ENCODE measurements at regions not wholly inside any gene's neighbourhood (a gene's known extent, or its start where the extent isn't known, plus 50 kb on each side); places are given as distances from the start of the nearest gene placed in this dataset.
"Not testable (repeated sequence)": the region's sequence is repeated elsewhere in the genome, so short reads cannot be mapped to it uniquely, and the experiment has no call there.

DNA sequence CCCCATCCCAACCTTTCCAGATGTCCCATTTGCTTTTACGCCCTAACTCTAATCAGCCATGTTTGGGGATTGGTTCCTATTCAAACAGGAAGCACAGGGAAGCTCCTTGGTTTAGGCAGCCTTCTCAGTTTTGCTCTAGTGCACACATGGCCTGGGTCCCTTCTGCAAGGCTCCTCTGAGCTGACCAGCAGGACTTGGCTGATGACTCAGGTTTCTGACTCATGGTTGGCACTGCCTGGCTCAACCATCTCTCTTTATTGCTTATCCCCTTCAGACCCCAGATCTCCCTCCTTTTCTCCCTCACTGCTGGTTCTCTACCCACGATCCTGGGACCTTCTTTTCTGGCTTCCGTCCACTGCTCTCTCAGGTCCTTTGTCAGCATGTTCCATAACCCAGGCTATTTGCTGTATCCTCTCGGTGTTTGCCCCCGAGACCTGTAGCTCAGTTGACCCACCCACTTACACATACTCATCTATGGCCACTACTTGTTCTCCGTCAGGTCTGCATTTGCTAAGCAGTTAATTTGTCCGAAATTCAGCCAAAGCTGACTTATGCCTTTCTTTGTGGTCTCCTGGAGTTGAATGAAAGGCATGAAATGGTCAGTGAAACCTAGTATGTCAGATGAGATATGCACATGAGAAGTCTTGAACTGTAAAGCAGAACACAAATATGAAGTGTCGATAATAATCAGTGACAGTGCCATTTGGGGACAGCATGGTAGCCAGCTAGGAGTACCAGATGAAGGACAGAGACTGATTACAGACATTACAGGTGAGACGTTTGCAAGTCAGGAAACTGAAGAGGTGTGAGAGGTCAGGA, 323.5 kb upstream of the ROPN1 start:
- no peak for DNase-seq (ENCODE audit: low read depth, low spot score)

- DNase-seq (ENCODE audit: low read depth, low spot score): no peak
These were observed 324.0 kb upstream of the ROPN1 start for GRCh38 chr3:124316034-124316287.

- DNase-seq (ENCODE audit: low read depth, low spot score): no peak
These were observed 326.1 kb upstream of the ROPN1 start for GRCh38 chr3:124318014-124318413.

DNA sequence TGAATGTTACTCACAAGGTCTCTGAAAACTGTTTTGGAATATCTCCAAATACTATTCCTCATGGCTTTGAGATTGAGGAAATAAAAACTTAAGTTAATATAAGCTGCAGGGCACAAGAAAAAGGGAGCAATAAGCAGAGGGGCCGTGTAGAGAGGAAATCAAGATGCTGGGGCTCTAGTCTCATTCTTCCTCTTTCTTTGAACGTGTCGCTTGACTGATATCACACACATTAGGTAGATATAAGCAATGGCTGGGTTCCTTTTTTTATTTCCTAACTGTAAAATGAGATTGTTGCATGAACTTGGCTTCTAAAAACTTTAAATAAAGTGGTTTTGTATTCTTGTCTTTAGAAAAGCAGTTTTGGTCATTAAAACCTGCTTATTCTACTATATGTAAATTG, 326.7 kb upstream of the ROPN1 start:
- DNase-seq (ENCODE audit: low read depth, low spot score): no peak

- no peak for DNase-seq (ENCODE audit: low read depth, low spot score)
These were observed 329.1 kb upstream of the ROPN1 start for GRCh38 chr3:124320976-124321375.

GRCh38 chr3:124322309-124322880, 330.5 kb upstream of the ROPN1 start:
- DNase-seq (ENCODE audit: low read depth, low spot score): no peak

DNA sequence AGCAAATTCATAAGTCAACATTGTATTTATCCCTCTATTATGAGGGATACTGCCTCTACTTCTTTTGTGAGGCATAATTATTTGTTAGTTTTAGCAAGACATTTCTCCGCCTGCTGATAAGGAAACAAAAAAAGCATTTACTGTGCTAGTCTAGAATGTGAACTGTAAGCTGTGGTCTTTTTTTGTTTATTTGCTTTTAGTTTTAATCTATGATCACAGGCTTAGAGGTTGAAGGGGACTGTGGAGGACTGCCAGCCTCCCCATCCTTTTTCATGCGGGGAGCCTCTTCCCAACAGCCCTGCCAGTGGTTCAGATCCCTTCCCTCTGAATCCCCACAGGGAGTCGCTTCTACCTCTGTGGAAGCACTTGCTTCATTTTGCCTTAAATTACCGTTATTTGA, 331.0 kb upstream of the ROPN1 start:
- DNase-seq (ENCODE audit: low read depth, low spot score): no peak

GRCh38 chr3:124325248-124325647, 333.3 kb upstream of the ROPN1 start:
- no peak for DNase-seq (ENCODE audit: low read depth, low spot score)

DNA sequence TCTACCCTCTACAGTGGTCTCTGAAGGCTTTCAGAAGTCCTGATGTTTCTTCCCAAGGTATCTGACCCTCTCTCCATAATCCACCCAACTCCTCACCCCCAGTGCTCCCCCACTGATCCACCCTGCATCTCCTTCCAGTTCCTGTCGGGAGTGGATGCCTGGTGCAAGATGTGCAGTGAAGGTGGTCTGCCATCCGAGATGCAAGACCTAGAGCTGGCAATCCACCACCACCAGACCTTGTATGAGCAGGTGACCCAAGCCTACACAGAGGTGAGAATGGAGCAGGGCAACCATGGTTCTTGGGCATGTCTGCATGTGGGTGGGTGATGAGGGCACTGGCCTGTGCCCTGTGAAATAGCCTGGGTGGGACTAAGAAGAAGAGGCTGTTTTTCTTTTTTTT, 337.8 kb upstream of the ROPN1 start:
- no peak for DNase-seq (ENCODE audit: low read depth, low spot score)

- DNase-seq (ENCODE audit: low read depth, low spot score): no peak
These were observed 342.2 kb upstream of the ROPN1 start for GRCh38 chr3:124333931-124334640.

DNA sequence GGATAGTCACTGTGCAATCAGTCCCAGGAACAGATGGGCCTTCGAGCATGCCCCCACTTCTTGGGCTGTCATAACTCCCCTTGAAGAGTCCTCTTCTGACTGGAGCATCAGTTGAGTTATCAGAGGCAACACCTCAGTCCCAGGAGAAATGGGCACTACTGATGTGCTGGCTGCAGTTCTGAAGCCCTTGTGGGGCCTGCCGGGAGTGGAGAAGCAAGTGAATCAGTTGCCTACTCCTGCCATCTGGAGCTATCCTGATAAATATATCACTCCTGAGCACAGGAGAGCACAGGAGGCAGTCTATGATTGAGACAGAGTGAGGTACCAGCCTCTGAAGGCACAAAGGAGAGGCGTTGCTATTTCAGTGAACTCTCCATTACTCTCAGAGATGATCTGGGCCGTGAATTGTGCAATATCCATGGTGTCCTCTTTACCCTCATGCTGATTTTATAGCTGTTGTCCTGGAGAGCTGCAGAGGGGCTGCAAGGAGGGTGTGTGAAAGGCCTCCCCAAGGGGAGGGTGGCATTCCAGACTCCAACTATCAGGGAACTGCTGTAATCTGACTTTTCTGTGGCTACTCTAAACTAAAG, 344.2 kb upstream of the ROPN1 start:
- no peak for DNase-seq (ENCODE audit: low read depth, low spot score)

- DNase-seq (ENCODE audit: low read depth, low spot score): no peak
These were observed 353.9 kb upstream of the ROPN1 start for GRCh38 chr3:124345845-124346244.

DNA sequence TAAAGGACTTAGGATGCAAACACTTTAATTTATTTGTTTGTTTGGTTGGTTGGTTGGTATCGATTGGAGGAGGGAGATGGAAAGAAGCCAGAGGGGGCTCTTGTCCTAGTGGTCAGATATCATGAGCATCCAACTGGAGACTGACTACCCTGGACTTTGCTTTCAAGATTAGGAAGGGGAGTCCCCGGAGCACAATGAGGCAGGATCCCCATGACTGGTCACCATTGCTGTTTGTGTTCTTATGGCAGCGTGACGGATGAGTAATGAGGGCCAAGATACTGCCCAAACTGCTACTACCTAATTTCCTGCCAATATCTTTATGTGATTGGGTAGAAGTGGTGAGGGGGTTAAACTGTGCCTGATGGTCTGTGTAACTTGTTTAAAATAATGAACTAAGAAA, 354.6 kb upstream of the ROPN1 start:
- DNase-seq (ENCODE audit: low read depth, low spot score): no peak

GRCh38 chr3:124347418-124347817, 355.5 kb upstream of the ROPN1 start:
- DNase-seq (ENCODE audit: low read depth, low spot score): no peak

GRCh38 chr3:124348555-124348954, 356.6 kb upstream of the ROPN1 start:
- not testable (repeated sequence) for DNase-seq (ENCODE audit: low read depth, low spot score)

DNA sequence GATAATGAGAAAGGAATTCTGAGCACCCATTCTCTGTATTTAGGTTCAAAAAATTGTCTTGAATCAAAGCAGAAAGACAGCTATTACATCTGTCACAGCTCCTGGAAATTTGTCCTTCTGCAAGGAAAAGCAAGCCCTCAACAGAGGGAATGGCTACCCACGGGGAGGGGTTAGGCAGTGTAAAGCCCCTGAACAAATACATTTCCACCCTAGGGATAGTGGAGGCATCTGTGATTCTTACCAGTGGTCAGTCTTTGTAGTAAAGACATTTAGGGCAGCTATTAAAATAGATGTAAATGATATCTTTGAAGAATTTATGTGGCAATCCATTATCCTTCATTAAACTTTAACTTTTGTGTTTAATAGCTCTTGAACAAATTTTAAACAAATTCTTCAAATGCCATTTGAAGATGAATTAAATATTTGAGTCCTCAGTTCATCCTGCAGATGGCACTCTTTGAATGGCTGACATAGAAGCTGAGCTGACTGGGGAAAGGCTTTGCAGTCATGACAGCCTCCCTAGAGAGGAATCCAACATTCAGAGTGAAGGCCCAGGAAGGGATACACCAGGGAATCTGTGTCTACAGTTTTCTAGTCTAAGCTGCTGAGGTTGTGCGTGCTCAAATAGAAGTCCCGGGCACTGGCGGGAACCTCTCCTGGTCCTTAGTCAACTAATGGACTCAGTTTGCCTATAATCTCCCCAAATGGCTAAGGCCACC, 359.7 kb upstream of the ROPN1 start:
- DNase-seq (ENCODE audit: low read depth, low spot score): no peak

DNA sequence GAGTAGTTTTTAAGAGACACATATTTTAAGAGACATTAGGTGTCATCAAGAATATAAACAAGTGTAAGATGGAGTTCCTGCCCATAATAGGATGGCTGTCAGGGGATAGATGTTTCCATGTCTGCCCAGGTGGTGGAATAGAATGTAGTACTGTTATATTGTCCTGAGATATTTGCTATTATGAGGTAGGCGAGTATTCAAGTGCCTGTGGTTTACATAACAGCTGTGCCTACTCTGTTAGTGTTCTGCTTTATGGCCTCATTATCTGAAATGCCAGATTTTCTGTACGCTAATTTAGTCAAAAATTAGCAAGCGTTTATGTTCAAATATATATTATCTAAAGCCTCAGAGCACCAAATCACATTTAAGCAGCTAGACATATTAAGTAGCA, 360.2 kb upstream of the ROPN1 start:
- DNase-seq (ENCODE audit: low read depth, low spot score): no peak

DNA sequence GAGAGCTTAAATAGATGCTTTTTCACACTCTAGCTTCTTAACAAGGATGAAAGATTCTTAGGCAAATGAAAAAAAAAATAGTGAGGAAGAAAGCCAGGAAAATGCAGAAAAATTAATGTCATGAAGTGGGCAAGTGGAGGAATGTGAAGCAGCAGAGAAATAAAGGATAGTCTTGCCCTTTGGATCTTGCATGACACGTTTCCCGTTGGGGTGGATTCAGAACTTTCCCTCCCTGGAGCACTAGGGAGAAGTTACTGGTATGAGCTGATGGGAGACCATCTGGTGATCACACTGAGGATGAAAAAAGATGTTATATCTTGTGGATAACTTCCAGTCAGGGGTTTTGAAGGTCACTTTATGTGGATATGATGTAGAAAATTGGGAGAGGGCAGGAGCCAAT, 361.8 kb upstream of the ROPN1 start:
- no peak for DNase-seq (ENCODE audit: low read depth, low spot score)

DNA sequence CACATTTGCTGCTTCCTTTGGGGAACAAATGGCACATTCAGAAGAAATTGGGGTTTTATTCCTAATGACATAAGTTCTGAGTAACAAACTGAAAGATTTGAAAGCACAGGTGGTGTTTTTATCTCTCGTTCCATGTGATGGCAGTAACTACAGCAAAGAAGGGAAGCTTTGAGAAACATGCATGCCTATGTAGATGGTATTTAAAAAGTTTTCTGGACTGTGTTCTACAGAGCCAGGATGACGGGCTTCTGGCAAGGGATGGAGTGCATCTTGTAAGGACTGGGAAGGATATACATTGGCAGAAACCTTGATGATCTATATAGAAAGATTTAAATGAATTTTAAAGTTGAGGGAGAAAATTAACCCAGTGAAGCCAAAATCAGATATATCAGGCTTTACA, 362.2 kb upstream of the ROPN1 start:
- DNase-seq (ENCODE audit: low read depth, low spot score): no peak

DNA sequence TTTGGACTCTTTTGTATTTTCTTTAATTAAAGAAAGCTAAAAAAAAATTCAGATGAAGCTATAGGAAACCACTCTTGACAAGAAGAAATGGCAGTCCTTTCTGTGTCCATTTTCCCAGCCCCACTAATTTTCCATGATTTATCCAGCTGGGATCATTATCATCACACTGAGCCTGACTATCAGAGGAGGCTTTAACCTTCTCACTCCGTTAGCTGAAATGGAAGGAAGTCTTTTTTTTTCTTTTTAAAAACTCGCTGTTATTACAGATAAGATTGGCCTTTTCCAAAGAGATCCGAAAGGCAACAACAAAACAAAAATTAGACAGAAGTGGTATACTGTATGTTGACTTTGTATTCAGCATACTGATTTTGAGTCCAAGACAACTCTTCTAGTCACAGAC, 366.2 kb upstream of the ROPN1 start:
- DNase-seq (ENCODE audit: low read depth, low spot score): no peak

GRCh38 chr3:124360155-124360554, 368.2 kb upstream of the ROPN1 start:
- DNase-seq (ENCODE audit: low read depth, low spot score): no peak

DNA sequence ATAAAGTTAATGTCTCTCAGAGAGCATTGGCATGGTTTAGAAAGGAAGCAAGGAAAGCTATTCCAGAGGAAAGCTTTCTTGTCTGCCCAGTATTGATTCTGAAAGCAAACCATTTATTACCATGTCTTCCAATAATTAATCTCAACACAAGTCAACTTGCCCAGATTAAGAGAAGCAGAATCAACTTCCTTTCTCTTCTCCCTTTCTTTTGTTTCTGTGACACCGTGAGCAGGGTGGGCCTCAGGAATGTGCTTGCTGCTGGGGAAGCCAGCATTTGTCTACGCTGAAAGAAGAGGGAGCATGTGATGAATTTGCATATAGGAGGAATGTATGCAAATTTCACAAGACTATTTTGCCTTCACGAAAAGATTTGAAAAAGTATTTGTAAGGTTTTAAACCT, 368.6 kb upstream of the ROPN1 start:
- no peak for DNase-seq (ENCODE audit: low read depth, low spot score)

All from activated CD4-positive, CD25-positive, alpha-beta regulatory T cell treated with anti-CD3 and anti-CD28 coated beads, Interleukin-2, amount 50 U/mL, for 16 hours (primary cell).